ENCODE measurements at regions not wholly inside any gene's neighbourhood (a gene's known extent, or its start where the extent isn't known, plus 50 kb on each side); places are given as distances from the start of the nearest gene placed in this dataset.

DNA sequence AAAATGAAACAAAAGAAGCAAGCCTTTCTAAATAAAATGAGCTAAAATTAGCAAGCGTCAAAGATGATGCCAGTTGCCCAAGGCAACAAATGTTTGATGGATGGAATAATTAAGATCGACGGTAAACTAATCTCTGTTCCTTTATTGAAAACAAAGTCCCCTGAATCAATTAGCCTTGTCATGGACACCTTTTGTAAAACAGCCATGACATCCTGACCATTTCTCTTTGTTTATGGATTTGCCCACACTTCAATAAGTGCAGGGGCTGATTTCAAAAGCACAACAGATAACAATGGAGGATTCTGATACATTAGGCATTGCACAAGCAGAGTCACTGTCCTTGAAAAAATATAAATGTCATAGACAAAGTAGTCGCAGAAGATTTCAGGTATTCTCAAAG lies 160.1 kb upstream of the HNRNPA3 start:
- TF ChIP-seq, protein P1, sequence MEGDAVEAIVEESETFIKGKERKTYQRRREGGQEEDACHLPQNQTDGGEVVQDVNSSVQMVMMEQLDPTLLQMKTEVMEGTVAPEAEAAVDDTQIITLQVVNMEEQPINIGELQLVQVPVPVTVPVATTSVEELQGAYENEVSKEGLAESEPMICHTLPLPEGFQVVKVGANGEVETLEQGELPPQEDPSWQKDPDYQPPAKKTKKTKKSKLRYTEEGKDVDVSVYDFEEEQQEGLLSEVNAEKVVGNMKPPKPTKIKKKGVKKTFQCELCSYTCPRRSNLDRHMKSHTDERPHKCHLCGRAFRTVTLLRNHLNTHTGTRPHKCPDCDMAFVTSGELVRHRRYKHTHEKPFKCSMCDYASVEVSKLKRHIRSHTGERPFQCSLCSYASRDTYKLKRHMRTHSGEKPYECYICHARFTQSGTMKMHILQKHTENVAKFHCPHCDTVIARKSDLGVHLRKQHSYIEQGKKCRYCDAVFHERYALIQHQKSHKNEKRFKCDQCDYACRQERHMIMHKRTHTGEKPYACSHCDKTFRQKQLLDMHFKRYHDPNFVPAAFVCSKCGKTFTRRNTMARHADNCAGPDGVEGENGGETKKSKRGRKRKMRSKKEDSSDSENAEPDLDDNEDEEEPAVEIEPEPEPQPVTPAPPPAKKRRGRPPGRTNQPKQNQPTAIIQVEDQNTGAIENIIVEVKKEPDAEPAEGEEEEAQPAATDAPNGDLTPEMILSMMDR (IDR thresholded peaks at IDR 0.05) = no peak
- no peak for TF ChIP-seq POLR2A (IDR thresholded peaks at IDR 0.05)
- no peak for TF ChIP-seq EP300 (IDR thresholded peaks at IDR 0.05)
